ENCODE measurements at regions not wholly inside any gene's neighbourhood (a gene's known extent, or its start where the extent isn't known, plus 50 kb on each side); places are given as distances from the start of the nearest gene placed in this dataset.

- no peak overlapping the region for H3K4me3 ChIP-seq (ENCODE audit: low read depth, low read length)
Measured at GRCh38 chr1:106061586-106062495, 994.6 kb upstream of the PRMT6 start.

GRCh38 chr1:106063510-106063909, 993.0 kb upstream of the PRMT6 start:
- no peak overlapping the region for H3K4me3 ChIP-seq (ENCODE audit: low read depth, low read length)
- no peak for TF ChIP-seq CTCF (IDR thresholded peaks at IDR 0.05; ENCODE audit: low read depth, low read length)

More at GRCh38 chr1:106061586-106062495, 994.6 kb upstream of the PRMT6 start:
- no peak for TF ChIP-seq CTCF (IDR thresholded peaks at IDR 0.05; ENCODE audit: low read depth, low read length)

- H3K4me3 ChIP-seq (ENCODE audit: low read depth, low read length), result no peak overlapping the region
- no peak for TF ChIP-seq CTCF (IDR thresholded peaks at IDR 0.05; ENCODE audit: low read depth, low read length)
Measured at GRCh38 chr1:106072909-106073600, 983.4 kb upstream of the PRMT6 start.

- no peak overlapping the region for H3K4me3 ChIP-seq (ENCODE audit: low read depth, low read length)
- TF ChIP-seq CTCF (IDR thresholded peaks at IDR 0.05; ENCODE audit: low read depth, low read length), result no peak
Measured at GRCh38 chr1:106080608-106081325, 975.7 kb upstream of the PRMT6 start.

- TF ChIP-seq CTCF (IDR thresholded peaks at IDR 0.05; ENCODE audit: low read depth, low read length), result no peak
- no peak overlapping the region for H3K4me3 ChIP-seq (ENCODE audit: low read depth, low read length)
Measured at GRCh38 chr1:106111044-106111443, 945.4 kb upstream of the PRMT6 start.

DNA sequence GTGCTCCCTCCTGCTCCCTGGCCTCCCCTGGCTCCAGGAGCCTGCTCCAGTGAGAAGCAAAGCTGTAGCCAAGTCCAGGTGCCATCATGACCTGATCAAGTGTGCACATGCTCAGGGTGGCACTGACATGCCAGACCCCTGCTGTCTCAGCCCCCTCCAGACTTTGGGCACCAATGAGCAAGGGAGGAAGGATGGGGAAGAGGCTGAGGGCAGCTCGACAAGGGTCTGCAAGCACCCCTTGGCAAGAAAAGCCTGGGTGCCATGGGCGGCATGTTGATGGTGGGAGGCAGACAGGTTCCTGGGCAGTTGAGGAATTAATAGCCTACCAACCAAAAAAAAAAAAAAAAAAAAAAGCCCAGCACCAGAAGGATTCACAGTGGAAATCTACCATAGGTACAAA, 942.6 kb upstream of the PRMT6 start:
- no peak for TF ChIP-seq CTCF (IDR thresholded peaks at IDR 0.05; ENCODE audit: low read depth, low read length)
- H3K4me3 ChIP-seq (ENCODE audit: low read depth, low read length), result no peak overlapping the region
